Neural crest cell (in vitro differentiated cells): ENCODE measurements at regions not wholly inside any gene's neighbourhood (a gene's known extent, or its start where the extent isn't known, plus 50 kb on each side); places are given as distances from the start of the nearest gene placed in this dataset.

Source experiments
- DNase-seq: peaks from one replicate; pipeline ENCODE4 v3.0.0; 2021; ENCODE audit warnings: low read depth, mixed read lengths, low spot score
- H3K27ac Mint-ChIP-seq: one replicate; pipeline ENCODE4 v1.8.0; 2021; ENCODE audit warnings: mild to moderate bottlenecking, mixed read lengths; ENCODE audit not compliant: unreplicated experiment
- H3K27me3 Mint-ChIP-seq: 2 replicates; pipeline ENCODE4 v1.8.0; 2021; ENCODE audit warnings: low read depth, mild to moderate bottlenecking, mixed read lengths
- H3K36me3 Mint-ChIP-seq: 2 replicates; pipeline ENCODE4 v1.8.0; 2021; ENCODE audit warnings: low read depth, mild to moderate bottlenecking, mixed read lengths
- H3K4me1 Mint-ChIP-seq: 2 replicates; pipeline ENCODE4 v1.8.0; 2021; ENCODE audit warnings: mixed read lengths
- H3K4me3 Mint-ChIP-seq: one replicate; pipeline ENCODE4 v1.8.0; 2021; ENCODE audit warnings: mild to moderate bottlenecking, mixed read lengths
- H3K9me3 Mint-ChIP-seq: 2 replicates; pipeline ENCODE4 v1.8.0; 2021; ENCODE audit warnings: mixed read lengths
- CTCF ChIP-seq: fragments of 200-600 bp; sonication (generic); conservative IDR thresholded peaks from 2 replicates; pipeline ENCODE4 v1.5.0; 2021; ENCODE audit warnings: antibody characterized with exemption, mild to moderate bottlenecking

- H3K9me3 Mint-ChIP-seq = peaks cover 7% of the 10 kb centered on the region
- DNase-seq = no peak
- H3K4me1 Mint-ChIP-seq = no peaks in the 10 kb centered on the region
- H3K27ac Mint-ChIP-seq = no peak overlapping the region
- no peak overlapping the region for H3K4me3 Mint-ChIP-seq
- TF ChIP-seq CTCF = no peak
- H3K27me3 Mint-ChIP-seq = no peaks in the 10 kb centered on the region
- no peaks in the 10 kb centered on the region for H3K36me3 Mint-ChIP-seq
Observed at GRCh38 chr15:29624271-29624670, 198.0 kb downstream of the TJP1 start.

GRCh38 chr15:29623116-29623639, 199.1 kb downstream of the TJP1 start:
- no peak overlapping the region for H3K27ac Mint-ChIP-seq
- DNase-seq = no peak
- no peaks in the 10 kb centered on the region for H3K27me3 Mint-ChIP-seq
- H3K4me1 Mint-ChIP-seq = no peaks in the 10 kb centered on the region
- peaks cover 7% of the 10 kb centered on the region for H3K9me3 Mint-ChIP-seq
- no peak for TF ChIP-seq CTCF
- H3K4me3 Mint-ChIP-seq = no peak overlapping the region
- no peaks in the 10 kb centered on the region for H3K36me3 Mint-ChIP-seq

GRCh38 chr15:29622637-29623036, 199.6 kb downstream of the TJP1 start:
- no peaks in the 10 kb centered on the region for H3K27me3 Mint-ChIP-seq
- H3K9me3 Mint-ChIP-seq = peaks cover 7% of the 10 kb centered on the region
- no peaks in the 10 kb centered on the region for H3K4me1 Mint-ChIP-seq
- TF ChIP-seq CTCF = no peak
- H3K36me3 Mint-ChIP-seq = no peaks in the 10 kb centered on the region
- no peak overlapping the region for H3K27ac Mint-ChIP-seq
- no peak for DNase-seq
- no peak overlapping the region for H3K4me3 Mint-ChIP-seq

- no peak for DNase-seq
- no peak overlapping the region for H3K4me3 Mint-ChIP-seq
- H3K27me3 Mint-ChIP-seq = no peaks in the 10 kb centered on the region
- TF ChIP-seq CTCF = no peak
- H3K36me3 Mint-ChIP-seq = no peaks in the 10 kb centered on the region
- no peak overlapping the region for H3K27ac Mint-ChIP-seq
- peaks cover 7% of the 10 kb centered on the region for H3K9me3 Mint-ChIP-seq
- no peaks in the 10 kb centered on the region for H3K4me1 Mint-ChIP-seq
Observed at GRCh38 chr15:29621616-29622015, 200.7 kb downstream of the TJP1 start.

GRCh38 chr15:29618586-29618985, 203.7 kb downstream of the TJP1 start:
- TF ChIP-seq CTCF = no peak
- H3K4me3 Mint-ChIP-seq = no peak overlapping the region
- H3K27me3 Mint-ChIP-seq = no peaks in the 10 kb centered on the region
- no peaks in the 10 kb centered on the region for H3K36me3 Mint-ChIP-seq
- H3K9me3 Mint-ChIP-seq = peaks cover 2% of the 10 kb centered on the region
- H3K4me1 Mint-ChIP-seq = peaks cover 10% of the 10 kb centered on the region
- no peak for DNase-seq
- H3K27ac Mint-ChIP-seq = peak overlapping the region; percentile 7

GRCh38 chr15:29616512-29616911, 205.8 kb downstream of the TJP1 start:
- H3K4me1 Mint-ChIP-seq = peaks cover 20% of the 10 kb centered on the region
- H3K27ac Mint-ChIP-seq = no peak overlapping the region
- H3K9me3 Mint-ChIP-seq = no peaks in the 10 kb centered on the region
- TF ChIP-seq CTCF = no peak
- DNase-seq = no peak
- H3K4me3 Mint-ChIP-seq = no peak overlapping the region
- no peaks in the 10 kb centered on the region for H3K36me3 Mint-ChIP-seq
- no peaks in the 10 kb centered on the region for H3K27me3 Mint-ChIP-seq
